GM12892 (cell line): ENCODE measurements at regions not wholly inside any gene's neighbourhood (a gene's known extent, or its start where the extent isn't known, plus 50 kb on each side); places are given as distances from the start of the nearest gene placed in this dataset.

Source experiments
- DNase-seq: peaks from one replicate; pipeline ENCODE4 v3.0.0; 2011; ENCODE audit not compliant: insufficient read length
- FAIRE-seq: peaks from 2 replicates; lab custom pipeline; 2011; peaks lifted over from hg19 to GRCh38; lab: Jason Lieb, UNC
- POLR2A ChIP-seq: IDR thresholded peaks from 2 replicates; pipeline ENCODE4 v1.6.1; 2011; ENCODE audit warnings: low read depth, low read length, control low read depth
- POLR2AphosphoS5 ChIP-seq: IDR thresholded peaks from 2 replicates; pipeline ENCODE4 v1.6.1; 2011; ENCODE audit warnings: low read depth, low read length, control low read depth
- TAF1 ChIP-seq: IDR thresholded peaks from 2 replicates; pipeline ENCODE4 v1.6.1; 2011; ENCODE audit warnings: low read depth, mild to moderate bottlenecking, control low read depth, low read length, borderline replicate concordance

DNA sequence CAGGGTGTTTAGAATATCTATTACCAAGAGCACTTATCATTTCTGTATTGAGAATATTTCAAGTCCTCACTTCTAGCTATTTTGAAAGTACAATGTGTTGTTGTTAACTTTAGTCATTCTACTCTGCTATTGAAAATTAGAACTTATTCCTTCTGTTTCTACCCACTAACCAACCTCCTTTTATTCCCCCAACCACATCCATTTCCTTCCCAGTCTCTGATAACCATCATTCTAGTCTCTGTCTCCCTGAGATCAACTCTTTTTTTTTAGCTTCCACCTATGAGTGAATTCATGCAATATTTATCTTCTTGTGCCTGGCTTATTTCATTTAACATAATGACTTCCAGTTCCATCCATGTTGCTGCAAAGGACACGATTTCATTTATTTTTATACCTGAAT lies 290.6 kb upstream of the OR4E1 start:
- FAIRE-seq: no peak
- TF ChIP-seq POLR2A (no peak), TAF1 (no peak), POLR2AphosphoS5 (no peak)
- no peak for DNase-seq

DNA sequence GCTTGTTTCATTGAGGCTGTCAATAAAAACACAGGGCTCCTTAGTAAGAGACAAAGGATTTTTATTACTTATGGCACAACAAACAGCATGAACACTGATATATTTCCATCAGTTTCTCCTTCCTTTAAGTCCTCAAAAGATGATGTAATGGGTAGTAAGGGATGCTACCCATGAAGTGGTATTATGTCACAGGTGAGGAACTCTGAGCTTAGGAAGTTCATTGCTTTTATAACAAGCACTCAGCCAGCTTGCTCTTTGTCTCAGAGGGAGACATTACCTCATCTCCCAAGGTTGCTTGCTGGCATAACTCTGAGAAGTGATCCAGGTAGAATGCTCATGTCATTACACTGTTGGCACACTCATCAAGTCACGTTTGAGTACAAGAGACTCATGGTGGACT lies 287.0 kb upstream of the OR4E1 start:
- FAIRE-seq (no peak), DNase-seq (no peak)
- TF ChIP-seq POLR2A: no peak
- TF ChIP-seq TAF1: no peak
- TF ChIP-seq POLR2AphosphoS5: no peak

DNA sequence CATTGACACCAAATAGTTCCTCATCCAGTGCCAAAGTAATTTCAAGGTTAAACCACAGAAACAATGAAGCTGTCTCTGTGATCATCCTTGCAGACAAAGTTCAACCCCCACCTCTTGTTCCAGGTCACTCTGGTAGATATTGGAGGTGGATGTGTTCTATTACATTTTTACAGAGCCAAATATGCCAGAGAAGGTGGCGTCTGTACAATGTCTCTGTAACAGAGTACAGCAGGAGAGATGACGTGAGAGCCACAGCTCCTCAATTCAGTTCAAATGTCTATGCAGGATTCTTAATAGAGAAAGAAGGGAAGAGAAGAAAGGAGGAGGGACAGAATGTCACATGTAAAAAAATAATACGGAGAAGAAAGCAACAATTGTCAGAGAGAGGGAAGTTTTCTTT lies 268.3 kb upstream of the OR4E1 start:
- DNase-seq: no peak
- no peak for FAIRE-seq
- TF ChIP-seq POLR2A (no peak), TAF1 (no peak), POLR2AphosphoS5 (no peak)

DNA sequence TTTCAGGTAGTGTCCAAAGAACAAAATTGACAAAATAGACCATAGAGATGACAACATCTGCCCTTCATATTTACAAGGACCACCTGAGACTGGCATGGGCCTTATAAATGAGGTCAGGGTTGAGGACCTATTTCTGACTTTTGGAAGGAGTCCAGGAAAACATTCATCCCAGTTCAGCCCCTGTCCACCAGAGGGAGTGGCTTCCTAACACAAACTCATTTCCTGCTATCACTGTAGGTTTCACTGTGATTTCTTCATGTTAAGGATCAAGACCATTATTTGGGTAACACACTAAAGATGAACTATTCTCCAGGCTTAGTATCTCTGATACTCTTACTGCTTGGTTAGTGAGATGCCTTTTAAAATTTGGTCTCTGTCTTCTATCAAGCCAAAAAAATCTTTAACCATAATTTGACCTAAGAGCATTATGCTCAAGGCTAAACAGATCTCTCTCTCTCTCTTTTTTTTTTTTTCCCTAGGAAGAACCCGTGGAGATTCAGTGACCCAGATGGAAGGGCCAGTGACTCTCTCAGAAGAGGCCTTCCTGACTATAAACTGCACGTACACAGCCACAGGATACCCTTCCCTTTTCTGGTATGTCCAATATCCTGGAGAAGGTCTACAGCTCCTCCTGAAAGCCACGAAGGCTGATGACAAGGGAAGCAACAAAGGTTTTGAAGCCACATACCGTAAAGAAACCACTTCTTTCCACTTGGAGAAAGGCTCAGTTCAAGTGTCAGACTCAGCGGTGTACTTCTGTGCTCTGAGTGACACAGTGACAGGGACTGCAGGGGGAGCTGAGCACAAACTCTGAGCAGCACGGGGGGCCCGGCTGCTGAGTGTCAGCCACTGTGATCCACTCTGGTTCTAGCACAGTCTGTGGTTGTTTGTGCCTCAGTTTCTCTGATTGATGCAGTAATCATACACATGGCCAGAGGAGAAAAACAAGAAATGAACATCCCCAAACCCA lies 267.6 kb upstream of the OR4E1 start:
- TF ChIP-seq TAF1: no peak
- TF ChIP-seq POLR2A: no peak
- no peak for TF ChIP-seq POLR2AphosphoS5
- DNase-seq (no peak), FAIRE-seq (no peak)

DNA sequence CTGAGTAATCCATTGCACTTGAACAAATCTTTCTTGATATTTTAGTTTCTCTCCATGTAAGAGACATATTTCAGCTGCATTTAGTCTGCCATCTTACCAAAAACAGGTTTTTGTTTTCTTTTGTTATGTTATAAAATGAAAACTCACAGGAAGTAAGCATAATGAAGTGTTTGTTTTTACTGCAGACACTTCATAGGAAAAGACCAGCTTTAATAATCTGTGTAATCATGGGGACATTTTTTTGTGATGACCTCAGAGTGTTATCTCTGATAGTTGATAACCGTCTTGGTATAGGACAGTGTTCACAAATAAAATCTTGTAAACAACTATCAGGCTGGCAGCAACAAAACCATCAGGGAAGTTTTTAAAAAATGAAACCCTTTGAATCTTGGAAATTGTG lies 266.2 kb upstream of the OR4E1 start:
- FAIRE-seq (no peak), DNase-seq (no peak)
- no peak for TF ChIP-seq TAF1
- no peak for TF ChIP-seq POLR2A
- TF ChIP-seq POLR2AphosphoS5: no peak

DNA sequence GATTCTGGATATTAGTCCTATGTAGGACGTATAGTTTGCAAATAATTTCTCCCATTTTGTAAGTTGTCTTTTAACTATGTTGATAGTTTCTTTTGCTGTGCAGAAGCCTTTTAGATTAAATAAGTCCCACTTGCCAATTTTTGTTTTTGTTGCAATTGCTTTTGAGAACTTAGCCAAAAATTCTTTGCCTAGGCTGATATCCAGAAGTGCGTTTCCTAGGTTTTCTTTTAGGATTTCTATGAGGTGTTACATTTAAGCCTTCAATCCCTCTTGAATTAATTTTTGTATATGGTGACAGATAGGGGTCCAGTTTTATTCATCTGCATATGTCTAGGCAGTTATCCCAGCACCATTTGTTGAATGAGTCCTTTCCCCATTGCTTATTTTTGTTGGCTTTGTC lies 264.4 kb upstream of the OR4E1 start:
- no peak for TF ChIP-seq TAF1
- no peak for TF ChIP-seq POLR2A
- TF ChIP-seq POLR2AphosphoS5: no peak
- no peak for FAIRE-seq
- DNase-seq: no peak

DNA sequence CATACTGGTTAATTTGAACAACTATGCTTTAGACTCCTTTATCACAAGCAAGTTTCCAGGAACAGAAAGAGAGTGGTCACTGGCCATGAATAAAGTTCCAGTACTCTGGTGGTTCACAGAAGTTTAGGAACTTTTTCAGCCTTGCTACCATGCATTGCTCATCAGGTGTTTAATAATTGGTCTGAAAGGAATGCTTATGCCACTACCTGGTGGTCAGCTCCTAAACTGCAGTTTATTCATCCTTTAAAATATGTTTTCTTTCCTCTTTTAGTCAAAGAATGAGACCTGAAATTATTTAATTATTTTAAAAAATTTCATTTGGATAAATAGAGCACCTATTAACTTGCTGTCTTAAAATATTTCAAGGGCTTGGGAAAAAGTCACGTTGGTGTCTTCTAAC lies 260.1 kb upstream of the OR4E1 start:
- TF ChIP-seq TAF1: no peak
- FAIRE-seq: no peak
- no peak for DNase-seq

DNA sequence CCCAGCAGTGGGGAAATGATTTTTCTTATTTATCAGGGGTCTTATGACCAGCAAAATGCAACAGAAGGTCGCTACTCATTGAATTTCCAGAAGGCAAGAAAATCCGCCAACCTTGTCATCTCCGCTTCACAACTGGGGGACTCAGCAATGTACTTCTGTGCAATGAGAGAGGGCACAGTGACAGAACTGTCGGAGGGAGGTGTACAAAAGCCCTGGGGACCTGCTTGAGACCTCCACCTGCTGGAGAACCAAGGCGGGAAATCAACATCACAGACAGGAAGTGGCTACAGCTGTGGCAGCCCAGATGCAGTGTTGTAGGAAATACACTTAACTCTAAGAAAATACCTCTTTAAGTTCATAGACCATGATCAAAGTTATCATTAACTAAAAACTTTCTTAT lies 250.9 kb upstream of the OR4E1 start:
- FAIRE-seq (peak; percentile 85), DNase-seq (no peak)

DNA sequence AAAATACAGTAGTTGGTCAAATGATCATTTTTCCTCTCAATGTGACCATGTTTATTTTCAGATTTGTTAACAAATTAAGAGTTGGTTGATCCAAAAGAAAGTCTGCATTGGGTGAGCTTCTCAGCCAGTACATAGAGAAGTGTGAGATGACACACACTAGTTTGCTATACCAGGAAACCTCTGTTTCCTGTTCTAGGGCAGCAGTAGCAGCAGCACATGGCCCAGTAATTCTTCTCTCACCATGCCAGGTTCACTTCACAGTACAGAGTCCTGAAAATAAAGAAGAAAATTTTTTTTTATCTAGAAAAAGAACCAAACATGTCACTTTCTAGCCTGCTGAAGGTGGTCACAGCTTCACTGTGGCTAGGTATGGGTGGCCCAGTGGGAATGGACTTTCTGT lies 250.2 kb upstream of the OR4E1 start:
- FAIRE-seq (no peak), DNase-seq (no peak)
- no peak for TF ChIP-seq POLR2AphosphoS5
- TF ChIP-seq TAF1: no peak
- TF ChIP-seq POLR2A: no peak

More for the DNA sequence above, 250.9 kb upstream of the OR4E1 start:
- TF ChIP-seq POLR2AphosphoS5: no peak

DNA sequence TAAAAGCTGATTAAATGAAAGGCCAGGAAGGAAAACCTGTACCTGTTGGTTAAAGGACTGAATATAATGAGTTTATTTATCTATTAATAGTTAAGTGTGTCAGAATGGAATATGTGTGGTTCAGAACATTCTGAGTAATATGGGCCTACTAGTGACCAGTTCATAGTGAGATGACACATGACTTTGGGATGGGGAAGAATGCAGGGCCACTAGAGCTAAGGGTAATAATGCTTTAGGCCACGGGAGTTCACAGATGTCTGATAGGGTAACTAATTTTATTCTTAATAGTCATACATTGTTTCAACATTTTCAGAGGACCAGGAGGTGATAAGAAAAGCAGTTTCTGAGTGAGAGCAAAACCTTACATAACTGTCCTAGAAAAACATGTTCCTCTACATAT lies 247.8 kb upstream of the OR4E1 start:
- TF ChIP-seq POLR2AphosphoS5 (no peak), TAF1 (no peak), POLR2A (no peak)
- DNase-seq (no peak), FAIRE-seq (no peak)

DNA sequence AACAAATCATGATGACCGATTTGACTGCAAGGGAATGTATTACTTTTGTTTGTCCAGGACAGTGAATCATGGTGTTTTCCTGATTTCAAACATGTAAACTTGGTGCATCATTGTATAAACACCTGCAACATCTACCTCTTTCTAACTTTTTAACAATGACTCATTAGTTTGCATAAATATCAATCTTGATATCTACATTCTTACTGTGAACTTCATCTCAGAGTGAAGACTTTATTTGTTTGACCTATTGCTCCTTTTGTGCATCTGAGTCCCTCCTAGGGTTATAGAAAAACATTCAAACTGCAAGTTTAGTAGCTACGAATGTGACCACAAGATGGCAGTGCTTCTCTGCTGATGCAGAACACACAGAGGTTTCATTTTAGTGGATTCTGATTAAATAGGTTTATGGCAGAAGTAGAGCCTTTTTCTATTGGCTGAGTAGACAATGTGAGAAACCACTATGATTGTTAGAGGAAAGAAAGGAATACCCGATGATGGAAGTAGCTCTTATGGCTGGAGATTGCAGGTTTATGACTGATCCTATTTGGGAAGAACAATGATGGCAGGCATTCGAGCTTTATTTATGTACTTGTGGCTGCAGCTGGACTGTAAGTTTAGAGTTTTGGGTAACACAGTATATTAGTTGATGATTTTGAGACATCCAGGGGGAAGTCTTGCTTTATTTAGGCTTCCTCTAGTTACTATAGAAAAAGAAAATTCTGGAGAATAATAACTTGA lies 244.2 kb upstream of the OR4E1 start:
- peak; percentile 85 for FAIRE-seq

DNA sequence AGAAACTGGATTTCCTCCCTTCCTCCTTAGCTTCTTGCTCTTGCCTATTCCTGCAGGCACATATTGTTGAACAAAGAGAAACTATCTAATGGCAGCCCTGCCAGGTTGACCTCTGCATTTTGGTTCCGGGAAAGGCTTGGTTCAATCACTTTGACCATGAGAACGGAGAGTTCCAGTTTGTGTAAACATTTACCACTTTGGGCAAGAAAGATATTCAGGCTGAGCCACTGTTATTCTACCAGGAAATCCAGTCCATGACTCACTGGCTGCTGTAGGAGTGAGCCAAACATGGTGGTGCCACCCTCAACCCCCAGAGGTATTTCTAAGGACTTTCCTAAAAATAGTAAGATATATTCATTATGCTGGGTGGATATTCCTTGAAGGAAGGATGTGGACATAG lies 242.2 kb upstream of the OR4E1 start:
- no peak for FAIRE-seq
- TF ChIP-seq POLR2AphosphoS5 (no peak), POLR2A (no peak)
- no peak for DNase-seq

More for the DNA sequence above, 244.2 kb upstream of the OR4E1 start:
- no peak for DNase-seq
- no peak for TF ChIP-seq POLR2AphosphoS5
- TF ChIP-seq POLR2A: no peak
- no peak for TF ChIP-seq TAF1
